ENCODE measurements at regions not wholly inside any gene's neighbourhood (a gene's known extent, or its start where the extent isn't known, plus 50 kb on each side); places are given as distances from the start of the nearest gene placed in this dataset.

DNA sequence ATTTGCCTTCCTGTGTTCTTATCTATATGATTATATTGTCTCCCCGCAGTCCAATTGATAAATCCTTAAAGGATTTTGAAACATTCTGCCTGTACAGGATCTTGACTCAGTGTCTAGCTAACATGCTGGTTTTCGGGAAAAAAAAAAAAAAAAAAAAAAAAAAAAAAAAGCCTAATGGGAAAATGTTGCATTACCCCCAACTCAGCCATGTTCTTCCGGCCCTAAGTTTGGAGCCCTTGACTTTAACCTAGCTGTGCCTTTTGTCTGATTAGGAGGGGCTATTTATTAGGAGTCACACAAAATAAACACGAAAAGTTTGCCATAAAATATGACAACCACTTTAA, 244.4 kb upstream of the TCF21 start:
- no peaks in the 10 kb centered on the region for H3K9me3 ChIP-seq (ENCODE audit: low read length)
- no peaks in the 10 kb centered on the region for H3F3A ChIP-seq (ENCODE audit: low read length, unreplicated experiment)
- ATAC-seq (no peak), DNase-seq (no peak)
- intact Hi-C loops (cut with micrococcal nuclease) = no loop called here
- no peaks in the 10 kb centered on the region for H3K36me3 ChIP-seq (ENCODE audit: low read depth, low read length)
- peaks cover 17% of the 10 kb centered on the region for H3K4me1 ChIP-seq (ENCODE audit: insufficient read depth, low read length)
- H3K4me2 ChIP-seq (ENCODE audit: low read length) = no peak overlapping the region
- no peak overlapping the region for H3K27ac ChIP-seq (ENCODE audit: low read length)
- BruUV-seq (replicated peaks) = no TSS peak
- ChIA-PET CTCF (interaction anchor here (0.9 kb wide), 1 partner anchor 75 kb away, joined by 16 read pairs; no protein-coding TSS in a partner anchor), POLR2A (ENCODE audit: unreplicated experiment) (no interaction called here)
- H2AFZ ChIP-seq (ENCODE audit: low read length) = no peak overlapping the region
- no peak for TF ChIP-seq CTCF (conservative IDR thresholded peaks at IDR 0.05; ENCODE audit: low read depth, low read length)
- no peaks in the 10 kb centered on the region for H4K20me1 ChIP-seq (ENCODE audit: low read length)
- no peaks in the 10 kb centered on the region for H3K27me3 ChIP-seq (ENCODE audit: low read length)
- no peaks in the 10 kb centered on the region for H3K79me2 ChIP-seq (ENCODE audit: low read length)
- H3K9ac ChIP-seq (ENCODE audit: low read length) = no peak overlapping the region
- H3K9me2 ChIP-seq (replicated peaks; ENCODE audit: low read length) = no peaks in the 10 kb centered on the region
- no peak overlapping the region for H3K4me3 ChIP-seq (ENCODE audit: low read length)

DNA sequence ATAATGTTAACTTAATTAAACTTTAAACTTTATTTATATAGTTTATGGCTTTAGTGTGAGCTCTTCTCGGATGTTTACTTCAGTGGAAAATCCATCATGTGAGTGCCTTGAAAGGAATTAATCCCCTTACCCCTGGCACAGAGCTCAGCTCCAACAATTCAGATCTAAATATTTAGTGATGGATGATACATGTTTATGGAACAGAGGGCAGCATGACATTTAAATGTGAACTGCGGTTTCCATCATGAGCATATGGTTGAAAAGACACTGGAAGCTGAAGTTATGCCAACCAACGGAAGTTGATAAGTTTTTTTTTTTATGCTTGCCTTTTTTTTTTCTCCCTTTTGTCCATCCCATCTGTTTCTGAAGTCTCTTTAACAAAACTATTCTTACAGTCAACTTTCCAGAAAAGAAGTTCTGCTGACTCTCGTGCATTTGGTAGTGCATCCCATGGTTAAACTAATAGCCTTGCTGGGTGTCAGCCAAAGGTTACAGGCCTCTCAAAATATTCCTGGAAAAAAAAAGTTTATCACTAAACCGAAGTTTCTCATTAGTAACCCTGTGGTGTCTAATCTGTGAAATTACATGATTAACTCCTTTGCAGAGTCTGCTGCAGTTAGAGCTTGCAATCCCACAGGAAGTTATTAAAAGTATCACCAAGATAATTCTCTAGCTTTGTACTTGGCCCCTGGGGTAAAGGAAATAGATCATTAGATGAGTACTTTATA, 243.9 kb upstream of the TCF21 start:
- peaks cover 17% of the 10 kb centered on the region for H3K4me1 ChIP-seq (ENCODE audit: insufficient read depth, low read length)
- ChIA-PET POLR2A (ENCODE audit: unreplicated experiment) (no interaction called here), CTCF (interaction anchor here (0.9 kb wide), 1 partner anchor 75 kb away, joined by 16 read pairs; no protein-coding TSS in a partner anchor)
- BruUV-seq (replicated peaks) = no TSS peak
- DNase-seq = no peak
- ATAC-seq = no peak
- no peaks in the 10 kb centered on the region for H3F3A ChIP-seq (ENCODE audit: low read length, unreplicated experiment)
- no peak overlapping the region for H3K9ac ChIP-seq (ENCODE audit: low read length)
- intact Hi-C loops (cut with micrococcal nuclease) = no loop called here
- no peaks in the 10 kb centered on the region for H4K20me1 ChIP-seq (ENCODE audit: low read length)
- H3K79me2 ChIP-seq (ENCODE audit: low read length) = no peaks in the 10 kb centered on the region
- no peak overlapping the region for H3K4me2 ChIP-seq (ENCODE audit: low read length)
- no peak overlapping the region for H2AFZ ChIP-seq (ENCODE audit: low read length)
- no peak for TF ChIP-seq CTCF (conservative IDR thresholded peaks at IDR 0.05; ENCODE audit: low read depth, low read length)
- TF ChIP-seq EZH2 (IDR thresholded peaks at IDR 0.05; ENCODE audit: low read length, unreplicated experiment) = no peak
- TF ChIP-seq EZH2phosphoT487 (IDR thresholded peaks at IDR 0.05; ENCODE audit: borderline replicate concordance, low read length) = no peak
- no peaks in the 10 kb centered on the region for H3K27me3 ChIP-seq (ENCODE audit: low read length)
- no peaks in the 10 kb centered on the region for H3K9me3 ChIP-seq (ENCODE audit: low read length)
- no peaks in the 10 kb centered on the region for H3K9me2 ChIP-seq (replicated peaks; ENCODE audit: low read length)
- no peaks in the 10 kb centered on the region for H3K36me3 ChIP-seq (ENCODE audit: low read depth, low read length)
- no peak overlapping the region for H3K27ac ChIP-seq (ENCODE audit: low read length)
- H3K4me3 ChIP-seq (ENCODE audit: low read length) = no peak overlapping the region

GRCh38 chr6:133645966-133646740, 242.8 kb upstream of the TCF21 start:
- Histone ChIP-seq H3K9me3 (ENCODE audit: low read length) (no peaks in the 10 kb centered on the region), H3K4me3 (ENCODE audit: low read length) (no peak overlapping the region), H2AFZ (ENCODE audit: low read length) (peak overlapping the region; percentile 61; the same call in 1 of the 2 replicates), H3K79me2 (ENCODE audit: low read length) (no peaks in the 10 kb centered on the region), H4K20me1 (ENCODE audit: low read length) (no peaks in the 10 kb centered on the region), H3K36me3 (ENCODE audit: low read depth, low read length) (no peaks in the 10 kb centered on the region), H3K27ac (ENCODE audit: low read length) (no peak overlapping the region), H3K4me2 (ENCODE audit: low read length) (no peak overlapping the region), H3F3A (ENCODE audit: low read length, unreplicated experiment) (no peaks in the 10 kb centered on the region), H3K9me2 (replicated peaks; ENCODE audit: low read length) (no peaks in the 10 kb centered on the region), H3K9ac (ENCODE audit: low read length) (no peak overlapping the region), H3K27me3 (ENCODE audit: low read length) (no peaks in the 10 kb centered on the region), H3K4me1 (ENCODE audit: insufficient read depth, low read length) (peaks cover 17% of the 10 kb centered on the region)
- ChIA-PET CTCF (no interaction called here), POLR2A (ENCODE audit: unreplicated experiment) (no interaction called here)
- DNase-seq (peak; percentile 68), ATAC-seq (peak; percentile 22; the same call in 1 of the 2 replicates)
- TF ChIP-seq EZH2phosphoT487 (IDR thresholded peaks at IDR 0.05; ENCODE audit: borderline replicate concordance, low read length) (no peak), CTCF (conservative IDR thresholded peaks at IDR 0.05; ENCODE audit: low read depth, low read length) (no peak), EZH2 (IDR thresholded peaks at IDR 0.05; ENCODE audit: low read length, unreplicated experiment) (no peak)
- intact Hi-C loops (cut with micrococcal nuclease) = no loop called here
- no TSS peak for BruUV-seq (replicated peaks)

Data from PC-3 (cell line).